T-helper 2 cell treated with Interferon-gamma antibody and Interleukin-4, amounts not matched to agents 100 ng/mL and 5 ng/mL, for 36 hours (primary cell): ENCODE measurements at regions not wholly inside any gene's neighbourhood (a gene's known extent, or its start where the extent isn't known, plus 50 kb on each side); places are given as distances from the start of the nearest gene placed in this dataset.
"Not testable (repeated sequence)": the region's sequence is repeated elsewhere in the genome, so short reads cannot be mapped to it uniquely, and the experiment has no call there.

Experiments used
- intact Hi-C: fragments of 100-400 bp; cut with micrococcal nuclease; formaldehyde crosslinking; loops from one replicate; pipeline ENCODE4 v1.15.1; 2023

DNA sequence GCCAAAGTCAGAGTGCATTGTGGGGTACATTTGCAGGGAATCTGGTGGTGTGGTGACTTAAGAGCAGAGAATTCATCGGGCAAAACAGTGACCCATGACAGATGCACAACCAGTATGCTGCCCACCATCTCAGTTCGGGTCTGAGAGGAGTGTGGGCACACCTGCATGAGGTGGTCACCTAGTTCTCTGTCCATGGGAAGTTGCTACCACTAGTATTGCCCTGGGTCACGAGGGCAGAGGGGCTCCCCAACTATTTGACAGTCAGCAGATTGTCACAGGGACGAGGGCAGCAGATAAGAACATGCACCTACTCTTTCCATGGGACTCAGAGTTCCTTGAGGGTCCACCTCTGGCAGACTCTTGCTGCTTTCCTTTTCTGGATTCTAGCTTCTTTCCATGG lies 305.2 kb upstream of the MAOA start:
- intact Hi-C loops = no loop called here

DNA sequence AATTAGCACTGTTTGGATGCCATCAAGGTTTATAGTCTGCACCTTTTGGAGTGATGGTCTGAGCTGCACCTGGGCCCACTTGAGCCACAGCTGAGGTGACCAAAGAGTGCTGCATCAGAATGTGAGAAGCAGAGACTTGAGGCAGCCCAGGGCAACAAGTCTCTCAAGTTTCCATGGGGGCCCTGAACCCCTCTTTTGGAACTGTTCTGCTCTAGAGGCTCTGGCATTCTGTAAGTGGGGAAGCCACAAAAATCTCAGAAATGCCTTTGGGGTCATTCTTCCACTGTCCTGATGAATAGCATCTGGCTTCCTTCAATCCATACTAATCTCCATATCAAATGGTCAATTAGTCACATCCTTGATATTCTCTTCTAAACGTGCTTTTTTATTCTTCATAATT lies 298.4 kb upstream of the MAOA start:
- intact Hi-C loops = no loop called here

DNA sequence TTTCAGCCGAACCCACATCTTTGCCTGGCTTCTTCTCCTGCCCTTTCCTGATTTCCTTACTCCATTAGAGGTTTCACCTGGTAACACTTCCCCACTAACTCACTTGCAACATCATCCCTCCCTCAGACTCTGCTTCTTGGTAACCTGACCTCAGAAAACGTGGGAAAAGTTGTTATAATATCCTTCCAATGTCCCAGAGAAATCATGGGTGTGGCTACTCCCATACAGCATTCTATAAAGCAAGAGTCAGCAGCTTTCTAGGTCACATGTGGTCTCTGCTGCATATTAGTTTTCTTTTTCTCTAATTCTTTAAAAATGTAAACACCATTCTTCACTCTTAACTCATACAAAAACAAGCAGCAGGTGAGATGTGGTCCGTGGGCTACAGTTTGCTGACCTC lies 283.1 kb upstream of the MAOA start:
- intact Hi-C loops = no loop called here

DNA sequence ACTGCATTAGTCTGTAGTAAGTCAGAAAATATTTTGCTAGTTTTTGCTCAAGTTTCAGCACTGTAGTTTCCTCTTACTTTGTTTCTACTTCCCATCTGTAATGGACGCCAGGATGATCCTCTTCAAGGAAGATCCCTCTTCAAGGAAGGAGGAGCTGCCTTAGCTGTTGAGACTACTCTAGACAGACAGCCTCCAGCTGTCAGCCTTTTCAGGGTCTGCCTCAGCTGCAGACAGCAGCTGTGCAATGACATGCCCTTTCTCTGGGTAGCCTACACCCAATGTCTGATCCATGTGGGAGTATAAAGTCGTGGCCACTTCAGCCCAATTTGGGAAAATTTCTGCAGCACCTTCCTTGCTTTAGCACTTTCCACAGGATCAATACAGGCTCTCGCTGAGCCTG lies 281.0 kb upstream of the MAOA start:
- intact Hi-C loops = no loop called here

DNA sequence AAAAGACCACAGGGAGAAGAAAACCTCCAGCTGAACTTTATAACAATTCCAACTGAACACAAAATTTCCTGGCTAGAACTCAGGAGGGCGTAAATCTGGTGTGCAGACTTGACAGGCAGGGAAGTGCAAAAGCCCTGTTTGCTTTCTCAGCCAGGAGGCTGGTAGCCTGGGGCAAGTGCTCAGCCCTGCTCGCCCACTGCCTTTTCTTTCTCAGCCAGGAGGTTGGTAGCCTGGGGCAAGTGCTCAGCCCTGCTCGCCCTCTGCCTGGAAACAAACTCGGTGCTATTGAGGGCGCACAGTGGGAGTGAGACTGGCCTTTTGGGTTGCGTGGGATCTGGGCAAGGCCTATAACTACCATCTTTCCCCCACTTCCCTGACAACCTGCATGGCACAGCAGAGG lies 275.4 kb upstream of the MAOA start:
- intact Hi-C loops = no loop called here

DNA sequence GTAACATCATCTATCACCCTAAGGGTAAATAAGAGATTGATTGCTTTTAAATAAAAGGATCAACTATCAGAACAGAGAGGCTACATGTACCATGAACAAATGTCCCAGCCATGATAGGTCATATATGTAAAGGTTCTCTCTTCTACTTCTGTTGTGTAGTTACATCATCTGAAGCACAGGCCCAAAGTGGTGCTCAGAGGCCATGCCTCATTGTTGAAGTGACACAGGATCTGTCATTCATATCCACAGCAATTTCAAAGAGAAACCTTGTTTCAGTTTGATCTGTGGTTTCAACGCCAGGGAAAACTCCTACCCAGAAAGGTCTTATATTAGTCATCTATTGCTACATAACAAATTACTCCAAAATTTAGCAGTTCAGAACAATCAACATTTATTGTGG lies 269.2 kb upstream of the MAOA start:
- intact Hi-C loops = no loop called here

DNA sequence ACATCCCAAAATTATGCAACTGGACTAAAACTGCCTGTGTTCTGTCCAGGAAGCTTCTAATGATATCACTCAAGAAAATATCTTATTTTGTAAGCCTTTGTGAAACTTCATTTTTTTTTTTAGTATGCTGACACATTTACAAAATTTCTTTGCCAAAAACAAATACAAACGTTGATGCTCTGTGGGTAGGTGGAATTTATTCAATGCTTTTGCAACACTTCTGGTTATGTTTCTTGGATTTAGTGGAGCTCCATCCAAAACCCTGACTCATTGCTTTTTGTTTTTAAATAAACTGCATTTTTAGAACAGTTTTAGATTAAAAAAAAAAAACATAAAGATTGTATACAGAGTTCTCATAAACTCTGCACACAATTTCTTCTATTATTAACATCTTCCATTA lies 250.9 kb upstream of the MAOA start:
- intact Hi-C loops = no loop called here

DNA sequence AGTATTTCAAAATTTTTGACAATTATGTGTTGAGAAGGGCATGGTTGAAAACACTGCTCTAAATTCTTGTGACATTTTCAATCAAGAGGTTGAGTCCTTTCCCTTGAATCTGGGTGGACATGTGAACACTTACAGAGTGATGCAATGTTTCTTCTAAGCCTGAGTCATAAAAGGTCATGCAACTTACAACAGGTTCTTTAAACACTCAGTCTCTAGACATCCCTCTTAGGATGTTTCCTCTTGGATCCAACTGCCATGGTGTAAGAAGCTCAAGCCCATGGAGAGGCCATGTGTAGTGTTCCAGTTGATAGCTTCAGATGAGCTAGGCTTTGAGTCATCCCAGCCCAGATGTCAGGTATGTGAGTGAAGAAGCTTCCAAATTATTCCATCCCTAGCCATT lies 232.2 kb upstream of the MAOA start:
- intact Hi-C loops = no loop called here

DNA sequence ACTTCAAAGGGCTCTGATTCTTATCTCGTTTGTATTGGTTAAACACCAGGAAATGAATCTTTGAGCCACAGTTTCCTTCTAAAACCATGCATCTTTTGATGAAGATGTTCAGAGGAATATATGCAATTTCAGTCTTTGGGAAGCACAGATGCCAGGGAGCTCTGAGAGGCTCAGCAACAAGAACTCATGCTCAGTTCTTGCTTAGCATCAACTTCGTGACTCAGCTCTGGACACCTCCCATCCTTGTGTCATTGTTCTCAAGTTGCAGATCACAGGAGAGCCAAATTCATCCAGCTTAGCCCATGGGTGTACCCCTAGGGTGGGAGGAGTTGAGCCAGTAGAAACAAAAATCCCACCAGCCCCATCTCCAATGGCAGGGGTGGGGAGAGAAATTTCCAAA lies 219.6 kb upstream of the MAOA start:
- intact Hi-C loops = no loop called here

DNA sequence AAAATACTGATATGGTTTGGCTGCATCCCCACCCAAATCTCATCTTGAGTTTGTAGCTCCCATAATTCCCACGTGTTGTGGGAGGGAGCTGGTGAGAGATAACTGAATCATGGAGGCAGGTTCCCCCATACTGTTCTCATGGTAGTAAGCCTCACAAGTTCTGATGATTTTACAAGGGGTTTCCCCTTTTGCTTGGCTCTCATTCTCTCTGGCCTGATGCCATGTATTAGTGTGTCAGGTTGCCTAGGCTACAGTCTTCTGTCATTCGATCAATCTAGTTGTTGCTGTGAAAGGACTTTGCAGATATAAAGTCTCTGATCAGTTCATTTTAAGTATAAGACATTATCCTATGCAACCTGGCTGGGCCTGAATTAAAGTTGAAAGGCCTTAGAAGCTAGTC lies 209.3 kb upstream of the MAOA start:
- intact Hi-C loops = no loop called here

DNA sequence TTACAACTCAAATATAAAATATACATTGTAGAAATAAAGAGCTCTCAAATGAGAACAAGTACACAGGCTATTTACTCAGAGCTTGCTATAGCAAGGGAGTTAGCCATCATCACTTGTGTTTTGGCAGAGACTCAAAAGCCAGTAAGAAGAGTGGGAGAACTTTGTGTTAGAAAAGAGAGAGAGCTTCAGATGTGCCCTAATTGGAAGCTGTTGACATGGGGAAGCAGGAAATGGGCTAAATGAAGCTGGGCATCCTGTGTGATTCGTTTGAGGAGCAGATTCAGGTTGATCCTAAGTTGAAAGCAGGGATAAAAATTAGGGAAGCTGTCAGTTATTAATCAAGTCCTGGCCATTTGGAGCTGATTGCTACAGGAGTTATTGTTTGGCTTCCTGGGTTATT lies 207.4 kb upstream of the MAOA start:
- intact Hi-C loops = no loop called here

DNA sequence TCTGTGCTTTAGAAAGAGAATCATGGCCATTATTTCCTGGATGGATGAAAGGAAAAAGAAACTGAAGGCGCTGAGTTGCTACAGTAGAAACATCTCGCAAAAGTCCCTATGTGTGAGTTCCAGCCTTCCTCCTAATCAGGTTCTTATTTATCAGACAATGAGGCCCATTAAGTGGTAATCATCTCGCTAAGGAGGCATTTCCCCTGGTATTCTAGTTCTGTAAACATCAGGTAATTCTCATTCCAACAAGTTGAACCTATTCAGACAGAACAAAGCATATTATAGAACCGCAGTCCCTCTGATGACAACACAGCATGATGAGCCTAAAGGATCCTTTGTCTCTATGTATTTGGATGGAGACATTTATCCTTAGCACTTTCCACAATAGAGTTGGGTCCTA lies 205.7 kb upstream of the MAOA start:
- intact Hi-C loops = no loop called here

DNA sequence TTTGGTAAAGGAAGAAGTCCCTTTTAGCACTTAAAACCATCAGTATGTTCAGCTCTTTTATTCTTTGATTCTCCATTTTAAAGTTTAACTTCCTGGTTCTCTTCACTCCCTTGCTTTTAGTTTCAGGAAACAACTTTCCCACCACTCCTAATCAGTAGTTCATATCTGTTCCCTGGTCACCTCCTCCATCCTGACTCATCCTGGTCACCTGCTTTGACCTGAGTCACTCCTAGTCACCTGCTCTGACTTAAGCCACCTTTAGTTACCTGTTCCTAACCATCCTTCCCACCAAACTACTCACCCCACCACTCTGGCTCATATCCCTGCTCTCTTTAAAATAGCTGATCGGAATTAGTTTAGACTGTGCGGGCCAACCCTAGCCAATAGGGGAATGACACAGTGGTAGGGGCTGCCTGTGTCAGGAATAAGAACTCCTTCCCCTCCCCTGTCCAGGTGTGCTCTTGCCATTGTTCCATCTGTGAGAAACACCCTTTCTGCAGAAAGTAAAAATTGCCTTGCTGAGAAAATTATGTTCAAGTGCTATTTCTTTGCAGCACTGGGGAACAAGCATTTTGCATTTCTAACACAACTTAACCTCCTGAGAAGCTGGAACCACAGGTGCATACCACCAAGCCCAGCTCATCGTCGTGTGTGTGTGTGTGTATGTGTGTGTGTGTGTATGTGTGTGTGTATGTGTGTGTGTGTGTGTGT lies 204.0 kb upstream of the MAOA start:
- intact Hi-C loops = not testable (repeated sequence)

DNA sequence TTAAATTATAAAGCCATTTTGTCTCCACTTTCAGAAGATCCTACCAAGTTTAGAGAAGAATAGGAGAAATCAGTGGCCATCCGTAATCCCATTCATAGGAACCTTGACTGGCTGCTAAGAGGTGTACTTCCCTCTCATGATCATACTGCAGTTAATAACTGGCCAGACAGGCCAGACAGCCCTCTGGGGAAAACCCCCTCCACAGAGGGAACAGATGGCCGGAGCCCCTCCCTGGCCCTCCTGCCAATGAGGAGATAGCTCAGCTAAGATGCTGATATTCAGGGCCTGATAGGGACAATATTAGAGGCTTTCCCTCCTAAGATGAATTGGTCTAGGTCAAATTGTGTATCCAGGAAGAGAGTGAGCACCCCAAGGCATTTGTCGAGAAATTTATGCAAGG lies 200.0 kb upstream of the MAOA start:
- intact Hi-C loops = no loop called here

DNA sequence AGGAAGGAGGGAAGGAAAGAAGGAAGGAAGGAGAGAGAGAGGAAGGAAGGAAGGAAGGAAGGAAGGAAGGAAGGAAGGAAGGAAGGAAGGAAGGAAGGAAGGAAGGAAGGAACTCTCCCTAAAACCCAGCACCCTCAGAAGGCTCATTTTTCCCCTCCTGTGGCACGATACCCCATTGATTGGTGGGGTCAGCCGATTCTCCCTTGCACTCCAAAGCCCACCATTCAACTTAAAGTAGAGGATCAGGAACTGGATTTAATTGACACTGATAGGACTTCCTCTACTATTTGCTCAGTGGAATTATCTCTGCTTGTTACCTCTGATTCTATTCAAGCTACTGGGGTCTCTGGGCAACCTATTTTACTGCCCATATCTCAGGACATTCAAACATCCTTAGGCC lies 199.2 kb upstream of the MAOA start:
- intact Hi-C loops = no loop called here

DNA sequence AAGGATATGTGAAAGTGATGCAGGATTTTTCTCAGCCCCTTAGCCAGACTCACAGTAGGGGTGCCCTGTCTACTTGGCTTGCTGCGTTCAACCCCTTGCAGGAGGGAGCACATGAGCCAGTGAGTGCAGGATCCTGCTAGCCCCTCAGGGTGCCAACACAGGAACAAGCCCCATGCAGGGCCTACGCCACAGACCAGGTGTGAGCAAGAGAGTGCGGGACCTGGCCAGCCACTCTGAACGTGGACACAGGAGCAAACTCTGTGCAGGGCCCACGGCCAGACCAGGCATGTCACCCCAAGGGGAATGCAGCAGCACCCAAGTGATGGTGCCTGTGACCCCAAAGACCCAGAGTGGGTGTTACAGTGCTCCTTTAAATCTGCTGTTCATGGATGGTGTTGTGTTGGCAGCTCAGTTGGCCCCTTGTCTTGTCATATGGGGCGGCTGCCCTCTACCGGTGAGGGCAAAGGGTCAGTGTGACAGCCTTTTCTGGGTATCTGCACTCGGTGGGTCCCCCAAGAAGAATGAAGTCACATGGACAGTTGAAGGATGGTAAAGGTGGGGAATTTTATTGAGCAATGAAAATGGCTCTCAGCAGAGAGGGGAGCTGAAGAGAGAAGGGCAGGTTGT lies 188.4 kb upstream of the MAOA start:
- intact Hi-C loops = no loop called here

DNA sequence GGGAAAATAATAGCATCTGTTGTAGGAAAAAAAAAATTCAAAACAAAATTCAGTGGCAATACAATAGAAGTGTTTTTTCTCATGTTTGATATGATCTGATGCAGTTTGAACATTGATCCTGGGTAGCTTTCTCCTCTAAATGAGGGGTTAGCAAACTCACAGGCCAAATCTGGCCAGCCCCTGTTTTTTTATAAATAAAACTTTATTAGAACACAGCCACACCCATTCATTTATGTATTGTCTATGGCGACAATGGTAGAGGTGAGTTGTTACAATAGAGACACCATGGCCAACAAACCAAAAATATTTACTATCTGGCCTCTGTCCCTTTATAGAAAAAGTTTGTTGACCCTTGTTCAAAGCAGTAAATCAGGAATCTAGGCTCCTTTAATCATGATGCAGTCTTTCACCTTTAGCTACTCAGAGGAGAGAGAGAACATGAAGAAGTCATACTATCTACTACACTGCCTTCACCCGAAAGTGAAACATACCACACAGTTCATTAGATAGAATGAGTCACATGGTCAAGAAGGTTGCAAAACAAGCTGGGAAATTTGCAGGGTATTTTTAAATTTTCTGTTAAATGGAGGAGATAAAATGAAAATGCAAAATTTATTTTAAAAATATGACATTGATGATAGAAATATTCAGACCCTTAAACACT lies 186.6 kb upstream of the MAOA start:
- intact Hi-C loops = no loop called here

DNA sequence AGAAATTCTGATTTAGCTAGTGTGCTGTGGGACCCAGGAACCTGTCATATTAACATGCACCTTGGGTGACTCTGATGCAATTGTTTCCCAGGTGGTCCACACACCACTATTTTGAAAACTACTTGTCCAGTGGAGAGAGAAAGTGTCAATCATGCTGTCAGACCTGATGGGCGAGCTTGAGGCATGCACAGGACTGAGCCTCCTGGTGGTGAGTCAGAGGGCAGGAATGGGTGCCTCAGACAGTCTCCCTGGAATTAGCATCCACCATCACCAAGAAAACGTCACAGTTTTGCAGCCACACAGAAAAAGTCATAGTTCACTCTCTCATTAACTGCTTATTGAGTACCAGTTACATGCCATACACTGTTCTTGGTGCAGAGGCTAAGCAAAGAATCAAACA lies 181.8 kb upstream of the MAOA start:
- intact Hi-C loops = no loop called here

DNA sequence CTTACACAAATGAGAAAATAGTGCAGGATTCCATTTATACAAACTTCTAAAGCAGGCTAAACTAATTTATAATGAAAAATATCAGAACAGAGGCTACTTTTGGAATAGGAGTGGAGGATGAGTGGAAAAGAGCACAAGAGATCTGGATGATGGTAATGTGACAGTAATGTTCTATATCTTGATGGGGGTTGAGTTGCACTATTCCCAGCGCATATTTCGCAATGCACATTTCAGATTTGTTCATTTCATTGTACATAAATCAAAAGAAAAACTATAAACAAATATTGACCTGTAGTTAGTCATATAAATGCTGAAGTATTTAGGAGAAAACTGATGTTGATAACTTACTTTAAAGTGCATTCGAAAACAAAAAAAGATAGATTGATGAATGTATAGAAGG lies 177.0 kb upstream of the MAOA start:
- intact Hi-C loops = no loop called here

DNA sequence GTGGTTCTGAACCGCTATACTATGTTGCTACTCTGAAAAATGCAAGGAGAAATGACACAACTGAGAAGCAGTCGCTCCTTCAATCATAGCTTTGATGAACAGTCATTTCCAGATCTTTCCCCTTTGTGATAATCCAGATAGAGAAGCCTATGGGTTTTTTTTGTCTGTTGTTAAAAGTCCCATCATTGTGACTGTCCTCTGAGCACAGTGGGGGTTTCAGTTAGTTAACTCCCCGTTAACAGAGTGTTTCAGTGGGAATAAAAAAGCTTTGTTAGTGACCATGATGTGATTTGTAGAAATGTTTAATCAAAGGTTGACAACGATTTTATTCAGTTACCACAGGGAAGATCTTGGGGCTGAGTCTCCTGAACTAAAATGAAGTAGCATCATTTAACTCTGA lies 176.2 kb upstream of the MAOA start:
- intact Hi-C loops = no loop called here

DNA sequence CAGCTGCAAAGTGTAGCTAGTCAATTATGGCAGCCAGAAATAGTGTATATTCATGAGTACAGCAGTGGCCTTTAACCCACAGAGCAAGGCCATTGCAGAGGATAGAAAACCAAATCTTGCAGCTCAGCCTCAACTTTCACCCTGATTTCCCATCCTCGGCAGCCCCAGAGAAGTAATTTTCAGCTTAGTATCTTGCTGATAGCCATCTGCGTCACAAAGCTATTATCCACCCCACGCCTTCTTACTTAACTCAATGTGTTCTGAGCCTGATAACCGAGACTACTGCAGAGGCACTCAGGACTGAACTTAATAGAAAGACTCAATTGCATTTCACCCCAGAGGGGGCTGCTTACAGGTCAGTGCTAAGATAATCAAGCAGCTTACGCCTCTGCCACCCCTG lies 174.5 kb upstream of the MAOA start:
- intact Hi-C loops = no loop called here

DNA sequence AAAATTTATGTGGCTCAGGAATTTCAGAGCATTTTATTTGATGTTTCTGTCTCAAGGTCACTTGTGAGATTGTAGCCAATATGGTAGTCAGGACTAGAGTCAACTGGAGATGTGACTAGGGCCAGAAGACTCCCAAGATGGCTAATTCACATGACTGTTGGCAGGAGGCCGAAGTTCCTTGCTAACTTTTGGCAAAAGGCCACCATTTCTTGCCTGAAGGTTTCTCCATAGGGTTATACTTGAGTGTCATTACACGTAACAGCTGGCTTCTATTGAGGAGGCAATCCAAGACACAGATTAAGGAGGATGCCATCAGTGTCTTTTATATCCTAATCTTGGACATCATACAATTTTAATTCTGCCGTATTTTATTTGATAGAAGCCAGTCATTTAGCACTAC lies 162.3 kb upstream of the MAOA start:
- intact Hi-C loops = no loop called here

DNA sequence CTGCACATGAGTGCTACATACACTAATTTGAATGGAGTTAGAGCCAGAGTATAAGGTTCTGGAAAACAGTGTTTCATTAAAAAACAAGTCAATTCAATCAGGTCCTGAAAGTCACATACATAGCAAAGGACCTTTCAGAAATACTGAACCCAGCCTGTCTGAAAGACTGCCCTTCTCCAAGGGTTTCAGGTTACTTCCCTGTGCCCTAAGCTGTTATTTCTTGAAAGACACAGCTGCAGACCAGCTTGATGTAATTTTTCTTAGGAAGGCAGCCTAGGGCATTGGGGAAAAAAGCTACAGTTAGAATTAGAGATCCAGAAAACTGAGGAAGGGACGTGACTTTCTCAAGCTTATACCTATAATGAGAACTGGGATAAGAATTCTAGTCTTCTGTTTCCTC lies 155.9 kb upstream of the MAOA start:
- intact Hi-C loops = no loop called here
